ENCODE measurements at regions not wholly inside any gene's neighbourhood (a gene's known extent, or its start where the extent isn't known, plus 50 kb on each side); places are given as distances from the start of the nearest gene placed in this dataset.

GRCh38 chr1:90612033-90612432 lies 105.1 kb downstream of the BARHL2 start:
- DNase-seq (ENCODE audit: low spot score): no peak
- TF ChIP-seq CTCF (IDR thresholded peaks at IDR 0.05; ENCODE audit: extremely low read depth, missing control alignments): no peak

- no peak for DNase-seq (ENCODE audit: low spot score)
- TF ChIP-seq CTCF (IDR thresholded peaks at IDR 0.05; ENCODE audit: extremely low read depth, missing control alignments): no peak
These were observed 109.4 kb downstream of the BARHL2 start for GRCh38 chr1:90607736-90608135.

- TF ChIP-seq CTCF (IDR thresholded peaks at IDR 0.05; ENCODE audit: extremely low read depth, missing control alignments): no peak
- DNase-seq (ENCODE audit: low spot score): no peak
These were observed 112.0 kb downstream of the BARHL2 start for GRCh38 chr1:90605070-90605469.

GRCh38 chr1:90593312-90593711 lies 123.8 kb downstream of the BARHL2 start:
- no peak for DNase-seq (ENCODE audit: low spot score)
- TF ChIP-seq CTCF (IDR thresholded peaks at IDR 0.05; ENCODE audit: extremely low read depth, missing control alignments): no peak

- no peak for TF ChIP-seq CTCF (IDR thresholded peaks at IDR 0.05; ENCODE audit: extremely low read depth, missing control alignments)
- no peak for DNase-seq (ENCODE audit: low spot score)
These were observed 125.1 kb downstream of the BARHL2 start for GRCh38 chr1:90591970-90592356.

GRCh38 chr1:90591355-90591969 lies 125.6 kb downstream of the BARHL2 start:
- TF ChIP-seq CTCF (IDR thresholded peaks at IDR 0.05; ENCODE audit: extremely low read depth, missing control alignments): no peak
- DNase-seq (ENCODE audit: low spot score): no peak

GRCh38 chr1:90580176-90580575 lies 136.9 kb downstream of the BARHL2 start:
- DNase-seq (ENCODE audit: low spot score): no peak
- TF ChIP-seq CTCF (IDR thresholded peaks at IDR 0.05; ENCODE audit: extremely low read depth, missing control alignments): no peak

Data from GM20000 (cell line).